ENCODE measurements at regions not wholly inside any gene's neighbourhood (a gene's known extent, or its start where the extent isn't known, plus 50 kb on each side); places are given as distances from the start of the nearest gene placed in this dataset.

- Histone ChIP-seq H3K79me2 (ENCODE audit: low read length) (no peaks in the 10 kb centered on the region), H3K4me2 (ENCODE audit: low read length) (no peak overlapping the region), H2AFZ (ENCODE audit: low read depth, low read length) (no peak overlapping the region), H3K36me3 (replicated peaks; ENCODE audit: low read depth, low read length) (no peaks in the 10 kb centered on the region), H3K4me3 (ENCODE audit: low read length) (no peak overlapping the region), H4K20me1 (ENCODE audit: insufficient read depth, low read length) (no peaks in the 10 kb centered on the region), H3K9me3 (ENCODE audit: insufficient read depth, low read length) (no peaks in the 10 kb centered on the region), H3K27me3 (ENCODE audit: low read depth, low read length) (peaks cover 28% of the 10 kb centered on the region; the same call in 1 of the 2 replicates), H3K27ac (ENCODE audit: low read length) (no peak overlapping the region), H3K9ac (ENCODE audit: low read length) (no peak overlapping the region), H3K4me1 (ENCODE audit: low read length) (no peaks in the 10 kb centered on the region)
- TF ChIP-seq CTCF (IDR thresholded peaks at IDR 0.05; ENCODE audit: low read depth, low read length) (no peak), EZH2phosphoT487 (IDR thresholded peaks at IDR 0.05; ENCODE audit: low read depth) (no peak)
These were observed 104.9 kb upstream of the ZNF536 start for GRCh38 chr19:30267332-30267731.

GRCh38 chr19:30268601-30269000 is 103.6 kb upstream of the ZNF536 start:
- Histone ChIP-seq H3K79me2 (ENCODE audit: low read length) (no peaks in the 10 kb centered on the region), H4K20me1 (ENCODE audit: insufficient read depth, low read length) (no peaks in the 10 kb centered on the region), H3K9me3 (ENCODE audit: insufficient read depth, low read length) (no peaks in the 10 kb centered on the region), H3K27ac (ENCODE audit: low read length) (no peak overlapping the region), H3K4me3 (ENCODE audit: low read length) (no peak overlapping the region), H2AFZ (ENCODE audit: low read depth, low read length) (no peak overlapping the region), H3K4me2 (ENCODE audit: low read length) (no peak overlapping the region), H3K27me3 (ENCODE audit: low read depth, low read length) (peaks cover 22% of the 10 kb centered on the region; the same call in 1 of the 2 replicates), H3K4me1 (ENCODE audit: low read length) (no peaks in the 10 kb centered on the region), H3K36me3 (replicated peaks; ENCODE audit: low read depth, low read length) (no peaks in the 10 kb centered on the region), H3K9ac (ENCODE audit: low read length) (no peak overlapping the region)
- no peak for TF ChIP-seq EZH2phosphoT487 (IDR thresholded peaks at IDR 0.05; ENCODE audit: low read depth)
- TF ChIP-seq CTCF (IDR thresholded peaks at IDR 0.05; ENCODE audit: low read depth, low read length): no peak

DNA sequence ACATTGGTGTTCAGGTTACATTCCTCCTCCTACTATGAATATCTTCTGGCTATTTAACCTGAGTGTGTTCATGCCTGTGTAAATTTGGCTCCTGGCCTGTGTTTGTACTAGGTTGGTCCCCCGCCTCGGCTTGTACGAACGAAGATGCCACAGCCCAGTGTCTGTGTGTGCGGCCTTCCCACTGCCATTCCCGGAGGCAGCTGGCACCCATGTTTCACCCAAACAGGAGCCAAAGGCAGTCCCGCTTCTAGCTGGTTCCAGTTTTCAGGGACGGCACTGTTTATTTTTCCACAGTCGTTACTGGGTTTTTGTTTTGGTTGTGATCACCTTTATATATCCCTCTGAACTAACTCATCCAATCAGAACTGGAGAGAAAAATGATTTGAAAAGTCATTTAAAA is 102.5 kb upstream of the ZNF536 start:
- H3K4me1 ChIP-seq (ENCODE audit: low read length): no peaks in the 10 kb centered on the region
- no peaks in the 10 kb centered on the region for H3K79me2 ChIP-seq (ENCODE audit: low read length)
- H3K36me3 ChIP-seq (replicated peaks; ENCODE audit: low read depth, low read length): no peaks in the 10 kb centered on the region
- H3K4me3 ChIP-seq (ENCODE audit: low read length): no peak overlapping the region
- H3K9ac ChIP-seq (ENCODE audit: low read length): no peak overlapping the region
- no peaks in the 10 kb centered on the region for H4K20me1 ChIP-seq (ENCODE audit: insufficient read depth, low read length)
- H3K4me2 ChIP-seq (ENCODE audit: low read length): no peak overlapping the region
- no peak overlapping the region for H2AFZ ChIP-seq (ENCODE audit: low read depth, low read length)
- no peak for TF ChIP-seq CTCF (IDR thresholded peaks at IDR 0.05; ENCODE audit: low read depth, low read length)
- TF ChIP-seq EZH2phosphoT487 (IDR thresholded peaks at IDR 0.05; ENCODE audit: low read depth): no peak
- H3K27ac ChIP-seq (ENCODE audit: low read length): no peak overlapping the region
- H3K9me3 ChIP-seq (ENCODE audit: insufficient read depth, low read length): no peaks in the 10 kb centered on the region
- peaks cover 19% of the 10 kb centered on the region; the same call in 1 of the 2 replicates for H3K27me3 ChIP-seq (ENCODE audit: low read depth, low read length)

DNA sequence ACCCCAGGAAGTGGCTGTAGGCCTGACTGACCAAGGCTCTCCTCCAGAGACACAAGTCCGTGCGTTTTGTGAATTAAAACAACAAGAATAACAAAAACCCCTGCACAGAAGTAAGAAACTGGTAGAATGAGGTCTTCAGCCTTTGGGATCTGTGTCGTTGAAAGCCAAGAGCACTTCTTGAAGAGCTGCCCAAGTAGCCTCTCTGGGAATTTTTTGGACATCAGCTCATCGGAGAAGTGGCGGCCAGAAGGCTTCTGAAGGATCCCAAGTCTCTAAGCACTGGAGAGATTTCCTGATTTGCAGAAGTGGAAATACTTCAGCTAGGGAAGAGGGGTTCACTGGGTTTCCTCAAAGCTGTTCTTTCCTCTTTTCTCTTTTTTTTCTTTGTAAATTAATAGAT is 100.4 kb upstream of the ZNF536 start:
- Histone ChIP-seq H3K9me3 (ENCODE audit: insufficient read depth, low read length) (no peaks in the 10 kb centered on the region), H3K4me3 (ENCODE audit: low read length) (no peak overlapping the region), H3K36me3 (replicated peaks; ENCODE audit: low read depth, low read length) (no peaks in the 10 kb centered on the region), H3K4me2 (ENCODE audit: low read length) (no peak overlapping the region), H4K20me1 (ENCODE audit: insufficient read depth, low read length) (no peaks in the 10 kb centered on the region), H3K27me3 (ENCODE audit: low read depth, low read length) (peaks cover 9% of the 10 kb centered on the region; the same call in 1 of the 2 replicates), H3K79me2 (ENCODE audit: low read length) (no peaks in the 10 kb centered on the region), H3K27ac (ENCODE audit: low read length) (no peak overlapping the region), H3K9ac (ENCODE audit: low read length) (no peak overlapping the region), H2AFZ (ENCODE audit: low read depth, low read length) (no peak overlapping the region), H3K4me1 (ENCODE audit: low read length) (no peaks in the 10 kb centered on the region)
- TF ChIP-seq EZH2phosphoT487 (IDR thresholded peaks at IDR 0.05; ENCODE audit: low read depth) (no peak), CTCF (IDR thresholded peaks at IDR 0.05; ENCODE audit: low read depth, low read length) (no peak)

Data from OCI-LY3 (cell line).